ENCODE measurements at regions not wholly inside any gene's neighbourhood (a gene's known extent, or its start where the extent isn't known, plus 50 kb on each side); places are given as distances from the start of the nearest gene placed in this dataset.

DNA sequence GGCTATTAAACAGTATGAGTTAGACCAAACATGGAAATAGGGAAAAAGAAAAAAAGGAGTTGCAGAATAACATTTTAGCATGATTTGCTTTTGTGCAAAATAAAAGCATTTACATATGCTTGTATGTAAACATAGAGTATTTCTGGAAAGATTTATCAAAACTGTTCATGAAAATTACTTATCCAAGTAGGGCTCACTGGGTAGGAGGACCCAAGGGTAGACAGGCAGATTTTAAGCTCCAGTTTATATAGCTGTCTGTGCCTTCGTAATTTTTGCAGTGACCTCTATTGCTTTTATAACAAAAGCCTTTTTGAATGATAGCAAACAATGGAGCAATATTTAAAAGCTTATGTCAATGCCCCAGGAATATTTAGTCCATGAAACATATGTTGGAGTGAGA, 228.8 kb upstream of the IRF2BP2 start:
- FAIRE-seq (no peak), DNase-seq (ENCODE audit: low read depth) (no peak)
- Histone ChIP-seq H3K9me3 (ENCODE audit: insufficient read depth, low read depth, low read length) (no peaks in the 10 kb centered on the region), H3K4me3 (ENCODE audit: insufficient read depth, low read depth, low read length) (no peak overlapping the region), H3K27ac (ENCODE audit: low read depth, low read length) (no peak overlapping the region), H3K4me1 (ENCODE audit: insufficient read depth, low read length) (no peaks in the 10 kb centered on the region), H3K36me3 (ENCODE audit: insufficient read depth, low read length) (no peaks in the 10 kb centered on the region), H3K79me2 (ENCODE audit: insufficient read depth, low read length) (no peaks in the 10 kb centered on the region), H3K9ac (ENCODE audit: low read length) (no peak overlapping the region), H2AFZ (ENCODE audit: low read depth, low read length) (no peak overlapping the region), H3K27me3 (ENCODE audit: insufficient read depth, low read length) (no peaks in the 10 kb centered on the region), H3K4me2 (ENCODE audit: low read length) (no peak overlapping the region), H4K20me1 (ENCODE audit: insufficient read depth, low read length) (no peaks in the 10 kb centered on the region)
- no peaks in the 10 kb centered on the region for H3K27me3 Mint-ChIP-seq (ENCODE audit: low read depth, unreplicated experiment)
- H3K9me3 Mint-ChIP-seq (ENCODE audit: unreplicated experiment), result peaks cover 4% of the 10 kb centered on the region
- no peak overlapping the region for H3K4me3 Mint-ChIP-seq (ENCODE audit: unreplicated experiment)
- no peaks in the 10 kb centered on the region for H3K36me3 Mint-ChIP-seq (ENCODE audit: low read depth, unreplicated experiment)
- TF ChIP-seq, protein P1, sequence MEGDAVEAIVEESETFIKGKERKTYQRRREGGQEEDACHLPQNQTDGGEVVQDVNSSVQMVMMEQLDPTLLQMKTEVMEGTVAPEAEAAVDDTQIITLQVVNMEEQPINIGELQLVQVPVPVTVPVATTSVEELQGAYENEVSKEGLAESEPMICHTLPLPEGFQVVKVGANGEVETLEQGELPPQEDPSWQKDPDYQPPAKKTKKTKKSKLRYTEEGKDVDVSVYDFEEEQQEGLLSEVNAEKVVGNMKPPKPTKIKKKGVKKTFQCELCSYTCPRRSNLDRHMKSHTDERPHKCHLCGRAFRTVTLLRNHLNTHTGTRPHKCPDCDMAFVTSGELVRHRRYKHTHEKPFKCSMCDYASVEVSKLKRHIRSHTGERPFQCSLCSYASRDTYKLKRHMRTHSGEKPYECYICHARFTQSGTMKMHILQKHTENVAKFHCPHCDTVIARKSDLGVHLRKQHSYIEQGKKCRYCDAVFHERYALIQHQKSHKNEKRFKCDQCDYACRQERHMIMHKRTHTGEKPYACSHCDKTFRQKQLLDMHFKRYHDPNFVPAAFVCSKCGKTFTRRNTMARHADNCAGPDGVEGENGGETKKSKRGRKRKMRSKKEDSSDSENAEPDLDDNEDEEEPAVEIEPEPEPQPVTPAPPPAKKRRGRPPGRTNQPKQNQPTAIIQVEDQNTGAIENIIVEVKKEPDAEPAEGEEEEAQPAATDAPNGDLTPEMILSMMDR (IDR thresholded peaks at IDR 0.05; ENCODE audit: insufficient read depth, low read depth, low read length), result no peak
- no peak for TF ChIP-seq EZH2 (IDR thresholded peaks at IDR 0.05; ENCODE audit: insufficient read depth, low read length)
- H3K27ac Mint-ChIP-seq (ENCODE audit: unreplicated experiment), result no peak overlapping the region
- peaks cover 27% of the 10 kb centered on the region for H3K4me1 Mint-ChIP-seq (ENCODE audit: low read depth, unreplicated experiment)

- H3K27me3 Mint-ChIP-seq (ENCODE audit: low read depth, unreplicated experiment), result no peaks in the 10 kb centered on the region
- no peak for DNase-seq (ENCODE audit: low read depth)
- Histone ChIP-seq H3K4me2 (ENCODE audit: low read length) (no peak overlapping the region), H2AFZ (ENCODE audit: low read depth, low read length) (no peak overlapping the region), H3K36me3 (ENCODE audit: insufficient read depth, low read length) (no peaks in the 10 kb centered on the region), H3K27me3 (ENCODE audit: insufficient read depth, low read length) (no peaks in the 10 kb centered on the region), H3K79me2 (ENCODE audit: insufficient read depth, low read length) (no peaks in the 10 kb centered on the region), H4K20me1 (ENCODE audit: insufficient read depth, low read length) (no peaks in the 10 kb centered on the region), H3K9ac (ENCODE audit: low read length) (no peak overlapping the region), H3K4me1 (ENCODE audit: insufficient read depth, low read length) (no peaks in the 10 kb centered on the region), H3K9me3 (ENCODE audit: insufficient read depth, low read depth, low read length) (no peaks in the 10 kb centered on the region), H3K4me3 (ENCODE audit: insufficient read depth, low read depth, low read length) (no peak overlapping the region), H3K27ac (ENCODE audit: low read depth, low read length) (no peak overlapping the region)
- H3K9me3 Mint-ChIP-seq (ENCODE audit: unreplicated experiment), result peaks cover 4% of the 10 kb centered on the region
- TF ChIP-seq EZH2 (IDR thresholded peaks at IDR 0.05; ENCODE audit: insufficient read depth, low read length), result no peak
- TF ChIP-seq, protein P1 (IDR thresholded peaks at IDR 0.05; ENCODE audit: insufficient read depth, low read depth, low read length), result no peak
- H3K4me1 Mint-ChIP-seq (ENCODE audit: low read depth, unreplicated experiment), result peaks cover 23% of the 10 kb centered on the region
- H3K4me3 Mint-ChIP-seq (ENCODE audit: unreplicated experiment), result no peak overlapping the region
- no peak overlapping the region for H3K27ac Mint-ChIP-seq (ENCODE audit: unreplicated experiment)
- FAIRE-seq, result no peak
- H3K36me3 Mint-ChIP-seq (ENCODE audit: low read depth, unreplicated experiment), result no peaks in the 10 kb centered on the region
Measured at GRCh38 chr1:234838182-234838581, 228.2 kb upstream of the IRF2BP2 start.

GRCh38 chr1:234837713-234838112, 227.7 kb upstream of the IRF2BP2 start:
- TF ChIP-seq, protein P1 (IDR thresholded peaks at IDR 0.05; ENCODE audit: insufficient read depth, low read depth, low read length), result no peak
- TF ChIP-seq EZH2 (IDR thresholded peaks at IDR 0.05; ENCODE audit: insufficient read depth, low read length), result no peak
- no peak overlapping the region for H3K4me3 ChIP-seq (ENCODE audit: insufficient read depth, low read depth, low read length)
- no peaks in the 10 kb centered on the region for H4K20me1 ChIP-seq (ENCODE audit: insufficient read depth, low read length)
- no peaks in the 10 kb centered on the region for H3K4me1 ChIP-seq (ENCODE audit: insufficient read depth, low read length)
- peaks cover 18% of the 10 kb centered on the region for H3K4me1 Mint-ChIP-seq (ENCODE audit: low read depth, unreplicated experiment)
- H2AFZ ChIP-seq (ENCODE audit: low read depth, low read length), result no peak overlapping the region
- no peaks in the 10 kb centered on the region for H3K9me3 ChIP-seq (ENCODE audit: insufficient read depth, low read depth, low read length)
- H3K9ac ChIP-seq (ENCODE audit: low read length), result no peak overlapping the region
- no peak overlapping the region for H3K4me3 Mint-ChIP-seq (ENCODE audit: unreplicated experiment)
- peaks cover 4% of the 10 kb centered on the region for H3K9me3 Mint-ChIP-seq (ENCODE audit: unreplicated experiment)
- no peak overlapping the region for H3K4me2 ChIP-seq (ENCODE audit: low read length)
- DNase-seq (ENCODE audit: low read depth) (no peak), FAIRE-seq (no peak)
- no peaks in the 10 kb centered on the region for H3K36me3 Mint-ChIP-seq (ENCODE audit: low read depth, unreplicated experiment)
- no peaks in the 10 kb centered on the region for H3K36me3 ChIP-seq (ENCODE audit: insufficient read depth, low read length)
- no peak overlapping the region for H3K27ac Mint-ChIP-seq (ENCODE audit: unreplicated experiment)
- H3K27me3 ChIP-seq (ENCODE audit: insufficient read depth, low read length), result peaks cover 2% of the 10 kb centered on the region
- H3K27ac ChIP-seq (ENCODE audit: low read depth, low read length), result no peak overlapping the region
- no peaks in the 10 kb centered on the region for H3K27me3 Mint-ChIP-seq (ENCODE audit: low read depth, unreplicated experiment)
- no peaks in the 10 kb centered on the region for H3K79me2 ChIP-seq (ENCODE audit: insufficient read depth, low read length)

Measured in astrocyte (in vitro differentiated cells and primary cell).